ENCODE measurements at regions not wholly inside any gene's neighbourhood (a gene's known extent, or its start where the extent isn't known, plus 50 kb on each side); places are given as distances from the start of the nearest gene placed in this dataset.
"Not testable (repeated sequence)": the region's sequence is repeated elsewhere in the genome, so short reads cannot be mapped to it uniquely, and the experiment has no call there.

DNA sequence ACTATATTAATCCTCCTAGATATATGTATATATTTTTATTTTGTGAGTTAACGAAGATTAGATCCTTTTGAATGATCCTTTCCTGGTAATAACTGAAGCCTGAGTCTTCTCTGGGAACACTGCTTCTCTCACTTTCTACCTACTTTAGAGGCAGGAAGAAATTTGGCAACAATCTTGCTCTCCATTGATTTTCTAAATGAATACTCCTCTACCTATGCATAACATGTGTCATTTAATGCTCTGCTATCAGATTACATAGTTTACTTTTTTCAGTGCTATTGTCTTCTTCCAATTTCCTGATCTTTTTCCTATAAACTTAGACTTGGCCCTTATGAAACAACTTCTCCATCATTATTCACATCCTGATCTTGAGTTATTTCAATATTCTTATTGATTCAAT, 60.4 kb upstream of the PDHA2 start:
- no peak for DNase-seq

DNA sequence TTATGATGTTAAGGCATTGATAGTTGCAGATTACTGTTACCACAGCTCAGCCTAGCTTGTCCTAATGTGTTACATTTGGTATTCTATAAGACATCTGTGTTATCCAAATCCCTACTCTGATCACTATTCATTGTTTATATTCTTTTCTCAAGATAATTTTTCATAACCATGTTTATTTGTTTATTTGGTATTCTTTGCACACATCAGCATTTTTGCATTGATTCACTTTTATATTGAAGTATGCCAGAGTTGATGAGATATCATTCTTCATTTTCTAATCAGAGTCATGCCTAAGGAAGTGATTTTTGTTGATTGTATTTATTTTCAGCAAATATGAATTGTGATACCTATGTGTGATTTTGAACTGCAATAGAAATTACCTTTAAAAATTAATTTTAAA, 61.2 kb upstream of the PDHA2 start:
- DNase-seq, result no peak

DNA sequence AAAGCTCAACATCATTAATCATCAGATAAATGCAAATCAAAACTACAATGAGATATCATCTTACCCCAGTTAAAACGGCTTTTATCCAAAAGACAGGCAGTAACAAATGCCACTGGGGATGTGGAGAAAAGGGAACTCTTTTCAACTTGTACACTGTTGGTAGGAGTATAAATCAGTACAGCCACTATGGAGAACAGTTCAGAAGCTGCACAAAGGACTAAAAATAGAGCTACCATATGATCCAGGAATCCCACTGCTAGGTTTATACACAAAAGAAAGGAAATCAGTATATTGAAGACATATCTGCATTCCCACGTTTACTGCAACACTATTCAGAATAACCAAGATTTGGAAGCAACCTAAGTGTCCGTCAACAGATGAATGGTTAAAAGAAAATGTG, 69.3 kb upstream of the PDHA2 start:
- not testable (repeated sequence) for DNase-seq

DNA sequence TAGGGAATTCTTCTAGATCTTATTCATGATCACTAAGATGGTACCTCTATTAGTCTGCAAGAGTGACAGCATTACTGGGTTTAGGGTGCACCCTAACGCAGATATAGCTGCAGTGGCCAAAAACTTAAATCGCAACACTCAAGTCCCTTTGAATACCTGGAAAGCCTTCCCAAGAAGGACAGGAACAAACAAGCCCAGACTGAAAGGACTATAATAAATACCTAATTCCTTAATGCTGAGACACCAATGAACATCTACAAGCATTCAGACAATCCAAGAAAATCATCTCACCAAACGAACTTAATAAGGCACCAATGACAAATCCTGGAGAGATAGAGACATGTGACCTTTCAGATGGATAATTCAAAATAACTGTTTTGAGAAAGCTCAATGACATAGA, 74.9 kb upstream of the PDHA2 start:
- DNase-seq, result no peak

DNA sequence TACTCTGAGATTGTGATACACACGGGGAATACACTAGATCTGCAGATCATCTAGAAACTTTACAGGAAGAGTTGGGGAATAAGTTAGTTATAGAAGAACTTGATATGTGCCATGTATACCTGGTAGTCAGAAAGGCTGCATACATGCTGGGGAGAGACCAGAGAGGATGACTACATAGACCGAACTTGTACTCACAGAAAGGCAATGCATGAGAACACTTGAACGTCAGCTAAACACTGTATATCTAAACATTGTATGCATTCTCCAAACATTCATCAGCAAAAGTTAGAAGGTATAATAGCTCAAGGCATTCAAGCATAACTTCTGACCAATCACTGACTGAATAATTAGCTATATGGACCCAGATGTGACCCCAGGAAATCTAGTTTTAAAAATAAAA, 78.0 kb upstream of the PDHA2 start:
- no peak for DNase-seq

DNA sequence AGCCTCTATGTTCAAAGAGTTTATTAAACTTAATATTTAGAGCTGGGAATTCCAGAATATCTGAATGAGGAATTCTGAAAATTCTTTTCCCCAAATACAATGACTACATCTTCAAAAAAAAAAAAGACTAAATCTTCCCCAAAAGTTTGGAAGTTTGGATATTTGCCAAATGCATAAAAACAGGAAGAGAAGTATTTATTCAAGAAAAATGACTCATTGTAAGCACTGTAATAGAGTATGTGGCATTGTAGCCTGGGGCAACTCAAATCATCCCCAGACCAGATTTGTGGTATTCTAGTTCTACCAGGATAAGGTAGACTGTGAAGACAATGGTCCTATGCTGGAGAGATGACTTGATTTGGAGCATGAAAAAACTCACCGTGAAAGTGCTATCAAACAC, 78.5 kb upstream of the PDHA2 start:
- peak; percentile 71 for DNase-seq

DNA sequence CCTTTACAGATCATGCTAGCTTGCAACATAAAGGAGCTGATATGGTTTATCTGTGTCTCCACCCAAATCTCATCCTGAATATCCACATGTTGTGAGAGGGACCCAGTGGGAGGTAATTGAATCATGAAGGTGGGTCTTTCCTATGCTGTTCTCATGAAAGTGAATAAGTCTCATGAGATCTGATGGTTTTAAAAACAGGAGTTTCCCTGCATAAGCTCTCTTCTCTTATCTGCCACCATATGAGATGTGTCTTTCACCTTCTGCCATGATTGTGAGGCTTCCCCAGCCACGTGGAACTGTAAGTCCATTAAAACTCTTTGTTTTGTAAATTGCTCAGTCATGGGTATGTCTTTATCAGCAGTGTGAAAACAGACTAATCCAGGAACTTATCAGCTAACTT, 79.2 kb upstream of the PDHA2 start:
- not testable (repeated sequence) for DNase-seq

DNA sequence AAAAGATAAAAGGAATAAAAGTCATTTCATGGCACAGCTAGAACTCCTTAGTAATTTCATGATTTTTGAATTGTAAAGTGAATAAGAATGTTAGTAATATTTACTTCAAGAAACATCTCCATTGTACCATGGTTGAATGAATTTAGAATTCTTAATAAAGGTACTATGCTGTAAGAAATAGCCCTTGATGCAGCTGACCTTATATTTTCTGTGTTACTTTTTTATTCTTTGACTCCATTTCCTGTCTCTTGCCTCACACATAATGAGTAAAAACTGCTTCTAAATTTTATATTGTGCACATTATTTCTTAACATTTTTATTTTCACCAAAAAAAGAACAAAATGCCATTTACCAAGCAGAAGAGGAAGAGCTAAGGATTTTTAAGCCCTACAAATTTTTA, 81.9 kb upstream of the PDHA2 start:
- no peak for DNase-seq

DNA sequence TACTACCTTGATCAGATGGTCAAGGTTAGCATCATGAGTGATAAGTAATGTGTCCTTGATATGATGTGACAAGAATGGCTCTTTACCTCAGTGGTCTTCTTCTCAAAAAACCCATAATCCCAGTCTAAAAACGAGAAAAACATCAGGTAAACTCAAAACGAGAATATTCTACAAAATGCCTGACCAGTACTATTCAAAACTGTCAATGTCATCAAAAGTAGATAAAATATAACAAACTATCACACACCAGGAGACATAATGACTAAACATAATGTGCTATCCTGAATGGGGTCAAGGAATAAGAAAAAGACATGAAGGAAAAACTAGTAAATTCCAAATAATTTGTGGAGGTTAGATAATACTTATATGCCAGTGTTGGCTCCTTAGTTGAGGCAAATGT, 85.2 kb upstream of the PDHA2 start:
- DNase-seq, result no peak

DNA sequence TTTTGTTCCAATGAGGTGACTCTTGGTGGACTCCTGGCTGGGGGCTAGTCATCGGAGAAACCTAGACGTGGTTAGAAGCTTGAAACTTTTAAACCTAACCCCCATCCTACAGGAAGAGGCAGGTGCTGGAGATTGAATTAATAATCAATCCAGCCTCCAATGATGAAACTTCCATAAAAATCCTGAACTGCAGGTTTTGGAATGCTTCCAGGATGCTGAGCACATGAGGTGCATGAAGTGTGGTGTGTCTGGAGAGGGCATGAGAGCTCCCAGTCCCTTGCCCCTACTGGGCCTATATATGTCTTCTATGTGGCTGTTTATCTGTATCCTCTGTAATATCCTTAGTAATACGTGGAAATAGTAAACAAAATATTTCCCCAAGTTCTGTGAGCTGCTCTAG, 90.7 kb upstream of the PDHA2 start:
- DNase-seq, result no peak

DNA sequence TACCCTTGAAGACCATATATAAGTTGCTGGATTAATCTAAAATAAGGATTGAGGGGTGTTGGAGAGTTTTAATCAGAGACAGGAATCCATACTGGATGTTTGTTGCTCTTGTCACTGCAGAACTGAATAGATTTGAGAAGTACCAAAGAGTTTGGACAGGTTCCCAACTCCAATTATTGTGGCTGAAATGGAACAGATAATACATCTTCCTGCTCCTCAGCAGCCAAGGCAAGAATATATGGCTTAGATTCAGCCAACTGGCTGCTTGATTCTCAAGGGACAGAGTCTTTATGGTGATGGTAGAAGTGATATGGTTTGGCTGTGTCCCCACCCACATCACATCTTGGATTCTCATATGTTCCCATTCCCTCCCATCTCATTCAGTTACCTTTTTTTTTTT, 97.0 kb upstream of the PDHA2 start:
- DNase-seq, result no peak

DNA sequence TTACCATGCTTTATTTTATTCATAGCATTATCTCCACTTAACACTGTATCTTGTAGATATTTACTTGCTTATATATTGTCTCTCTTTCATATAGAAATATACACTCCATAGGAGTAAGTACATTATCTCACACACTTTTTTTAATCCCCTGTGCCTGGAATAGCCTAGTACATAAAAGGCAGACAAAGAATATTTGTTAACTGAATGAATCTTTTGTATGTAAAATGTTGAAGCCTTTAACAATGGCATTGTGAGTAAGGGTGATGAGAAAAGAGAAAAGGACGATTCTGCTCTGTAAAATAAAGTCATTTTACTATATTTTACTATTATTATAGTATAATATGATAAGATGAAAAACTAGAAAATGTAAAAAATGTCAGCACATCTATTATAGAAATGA, 97.7 kb upstream of the PDHA2 start:
- no peak for DNase-seq

DNA sequence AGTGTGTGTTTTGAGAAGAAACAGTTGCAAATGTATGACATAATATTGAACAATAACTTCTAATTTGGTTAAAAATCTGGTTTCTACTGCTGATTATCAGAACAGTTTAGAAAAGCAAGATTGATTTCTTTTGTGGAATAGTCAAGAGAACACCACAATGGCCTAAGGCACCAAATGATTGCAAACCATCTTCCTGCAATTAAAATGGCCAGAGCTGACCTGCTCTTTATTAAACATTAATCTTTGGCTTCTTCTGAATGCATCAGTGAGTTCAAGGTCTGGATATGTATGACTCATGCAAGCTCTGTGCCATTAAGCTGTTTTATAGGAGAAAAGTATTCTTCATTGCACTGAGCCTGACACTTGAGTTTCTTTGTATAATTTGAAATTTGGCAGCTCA, 107.8 kb upstream of the PDHA2 start:
- peak; percentile 75 for DNase-seq

DNA sequence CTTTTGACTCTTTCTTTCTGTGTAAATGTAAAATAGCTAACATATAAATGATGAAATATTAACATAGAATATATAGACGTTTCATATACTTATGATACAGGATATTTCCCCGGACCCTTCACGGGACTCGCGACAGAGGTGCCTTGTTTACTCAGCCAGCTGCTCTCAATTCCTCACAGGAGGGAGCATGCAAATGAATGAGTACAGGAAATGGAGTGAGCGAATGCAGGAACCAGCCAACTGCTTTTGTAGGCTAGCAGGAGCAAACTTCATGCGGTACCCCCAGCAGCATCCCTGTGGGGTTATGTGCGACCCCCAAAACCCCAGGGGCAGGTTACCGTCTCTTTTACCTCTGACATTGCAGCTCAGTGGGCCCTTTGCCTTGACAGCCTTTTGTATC, 110.3 kb upstream of the PDHA2 start:
- DNase-seq, result peak; percentile 53

DNA sequence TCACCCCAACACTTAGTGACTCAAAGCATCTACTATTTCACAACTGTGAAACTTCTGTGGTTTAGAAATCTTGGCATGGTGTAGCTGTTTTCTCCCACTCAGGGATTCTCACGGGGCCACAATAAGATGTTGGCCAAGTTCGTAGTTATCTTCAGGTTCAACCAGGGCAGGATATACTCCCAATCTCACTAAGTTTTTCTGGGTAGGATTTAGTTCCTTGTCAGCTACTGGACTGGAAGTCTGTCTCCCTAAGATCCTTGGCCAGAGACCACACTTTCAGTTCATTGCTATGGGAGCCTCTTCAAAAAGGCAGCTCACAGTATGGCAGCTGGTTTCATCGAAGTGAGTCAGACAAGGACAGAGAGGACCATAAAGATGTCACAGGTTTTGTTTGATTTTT, 111.7 kb upstream of the PDHA2 start:
- DNase-seq, result peak; percentile 62

DNA sequence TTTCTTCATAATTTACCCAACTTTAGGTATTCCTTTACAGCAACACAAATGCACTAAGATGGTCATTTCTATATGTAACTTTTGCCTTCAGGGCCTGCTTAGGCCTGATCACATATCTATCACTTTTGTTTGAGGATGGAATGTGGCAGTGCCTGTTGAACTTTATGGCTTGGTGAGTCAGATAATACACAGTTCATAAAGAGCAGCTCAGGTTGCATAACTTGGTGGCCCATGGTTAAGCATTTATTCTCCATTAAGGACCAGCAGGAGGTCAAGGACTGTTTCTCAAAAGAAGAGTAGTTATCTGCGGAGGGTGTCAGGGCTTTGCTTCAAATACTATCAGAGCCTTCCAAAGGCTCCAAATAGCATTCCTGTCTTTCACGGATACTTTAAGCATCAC, 124.1 kb upstream of the PDHA2 start:
- DNase-seq, result no peak

DNA sequence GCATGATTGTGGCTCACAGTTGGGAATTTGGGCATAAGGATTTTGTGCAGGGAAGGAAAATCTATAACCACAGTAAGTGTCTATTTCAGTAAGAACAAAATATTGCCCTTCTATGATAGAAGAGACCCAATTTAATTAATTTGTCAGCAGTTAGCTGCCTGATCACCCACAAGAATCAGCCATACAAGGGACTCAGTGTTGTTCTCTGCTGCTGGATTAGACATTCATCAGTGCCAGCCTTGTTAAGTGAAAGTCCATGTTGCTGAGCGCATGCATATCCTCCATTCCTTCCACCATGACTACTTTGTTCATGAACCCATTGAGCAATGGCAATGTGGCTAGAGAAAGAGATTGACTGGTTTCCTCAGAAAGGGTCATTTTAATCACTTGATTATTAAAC, 125.3 kb upstream of the PDHA2 start:
- no peak for DNase-seq

DNA sequence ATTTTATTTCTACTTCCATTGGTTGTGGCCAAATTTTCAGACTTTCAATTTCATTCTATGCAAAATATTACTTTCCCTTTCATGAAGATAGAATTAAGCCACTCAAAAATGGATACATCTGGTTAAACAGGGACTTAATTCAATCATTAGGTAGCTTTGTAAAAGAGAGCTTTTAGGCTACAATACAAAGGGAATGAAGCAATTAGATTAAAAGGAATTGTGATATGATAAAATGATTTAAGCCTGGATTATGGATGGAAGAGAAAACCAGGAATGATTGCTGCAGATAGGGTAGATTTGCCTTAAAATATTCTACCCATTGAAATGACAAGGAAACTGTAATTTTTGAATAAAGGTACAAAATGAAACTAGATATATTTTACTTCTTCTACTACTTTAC, 134.6 kb upstream of the PDHA2 start:
- no peak for DNase-seq

DNA sequence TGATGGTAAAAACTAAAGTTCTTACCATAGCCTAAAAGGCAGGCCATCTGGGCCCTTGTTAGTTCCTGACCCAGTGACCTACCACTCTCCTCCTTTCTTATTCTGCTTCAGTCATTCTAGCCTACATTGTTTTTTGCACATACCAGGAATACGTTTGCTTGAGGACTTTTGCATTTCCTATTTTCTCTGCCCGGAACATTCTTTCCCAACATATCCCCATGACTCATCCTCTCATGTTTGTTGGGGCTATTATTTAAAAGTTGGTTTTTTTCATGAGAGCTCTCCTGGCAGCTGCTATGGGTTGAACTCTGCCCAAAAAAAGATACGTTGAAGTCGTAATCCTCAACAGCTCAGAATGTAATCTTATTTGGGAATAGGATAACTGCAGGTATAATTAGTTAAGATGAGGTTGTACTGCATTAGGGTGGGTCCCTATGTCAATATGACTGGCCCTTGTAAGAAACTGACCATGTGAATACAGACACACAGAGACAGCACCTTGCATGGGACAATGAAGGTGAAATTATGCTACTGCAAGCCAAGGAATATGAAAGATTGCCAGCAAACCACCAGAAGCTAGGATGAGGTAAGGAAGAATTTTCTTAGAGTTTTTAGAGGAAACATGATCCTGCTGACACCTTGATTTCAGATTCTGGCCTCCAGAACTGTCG, 138.3 kb upstream of the PDHA2 start:
- peak; percentile 13 for DNase-seq

DNA sequence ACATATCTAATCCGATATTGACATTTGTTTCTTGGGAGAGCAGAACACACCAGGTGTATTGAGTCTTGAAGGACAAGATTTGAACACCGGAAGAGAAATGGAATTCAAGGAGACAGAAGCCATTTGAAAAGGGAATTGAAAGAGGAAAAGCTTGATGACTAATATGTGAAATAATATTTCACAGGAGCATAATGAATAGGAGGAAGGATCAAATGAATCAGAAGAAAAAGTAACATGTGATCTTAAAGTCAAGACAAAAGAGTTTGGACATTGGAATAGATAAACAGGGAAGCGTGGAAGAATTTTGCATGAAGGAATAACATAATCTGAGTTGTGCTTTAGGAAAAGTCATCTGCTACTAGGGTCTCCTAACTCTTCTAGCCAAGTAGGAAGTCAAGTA, 145.5 kb upstream of the PDHA2 start:
- no peak for DNase-seq

DNA sequence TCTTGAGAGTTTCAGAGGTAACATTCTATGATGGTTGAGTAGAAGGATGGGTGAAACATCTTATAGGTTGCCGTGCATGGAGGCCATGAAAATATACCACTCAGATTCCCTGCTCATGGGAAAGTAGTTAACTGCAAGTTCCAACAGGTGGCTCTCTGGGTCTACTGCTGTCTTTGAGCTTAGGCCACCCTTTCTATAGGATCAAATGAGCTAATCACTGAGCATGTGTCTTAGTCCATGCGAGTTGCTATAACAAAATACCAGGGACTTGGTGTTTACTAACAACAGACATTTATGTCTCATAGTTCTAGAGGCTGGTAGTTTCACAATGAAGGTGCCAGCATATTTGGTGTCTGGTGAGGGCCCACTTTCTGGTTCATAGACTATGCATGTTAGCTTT, 144.8 kb upstream of the UNC5C start:
- DNase-seq, result peak; percentile 67

DNA sequence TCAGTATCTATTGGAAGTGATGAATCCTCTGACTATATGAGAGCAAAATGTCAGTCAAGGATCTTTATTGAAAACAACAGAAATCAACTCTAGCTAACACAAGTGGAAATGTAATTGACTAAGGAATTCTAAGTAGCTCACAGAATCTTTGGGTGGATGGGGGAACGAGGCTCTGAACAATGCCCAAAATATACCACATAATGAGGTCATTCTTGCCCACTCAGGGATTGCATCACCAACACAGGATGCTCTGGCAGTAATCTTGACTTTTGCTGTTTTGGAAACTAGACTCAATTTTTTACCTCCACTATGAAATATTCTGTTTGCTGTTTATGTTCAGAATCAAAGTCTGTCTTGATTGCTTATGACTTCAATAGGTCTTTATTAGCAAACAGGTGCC, 127.4 kb upstream of the UNC5C start:
- DNase-seq, result no peak

DNA sequence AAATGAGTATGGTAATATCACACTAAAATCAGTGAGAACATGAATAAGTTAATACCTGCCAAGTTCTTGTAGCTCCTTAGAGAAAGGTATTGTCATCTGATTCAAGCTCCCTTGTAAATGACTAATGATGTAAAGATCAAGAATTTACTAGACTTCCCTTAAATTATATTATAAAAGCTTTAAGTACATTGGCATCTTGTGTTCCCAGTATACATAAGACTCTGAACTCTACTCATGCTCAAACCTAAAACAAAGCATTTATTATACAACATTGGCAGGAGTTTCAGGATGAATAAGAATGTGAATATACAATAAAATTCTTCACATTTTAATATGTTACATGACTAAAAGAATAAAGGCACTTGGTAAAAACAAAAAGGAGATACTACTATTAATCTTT, 126.8 kb upstream of the UNC5C start:
- DNase-seq, result no peak

DNA sequence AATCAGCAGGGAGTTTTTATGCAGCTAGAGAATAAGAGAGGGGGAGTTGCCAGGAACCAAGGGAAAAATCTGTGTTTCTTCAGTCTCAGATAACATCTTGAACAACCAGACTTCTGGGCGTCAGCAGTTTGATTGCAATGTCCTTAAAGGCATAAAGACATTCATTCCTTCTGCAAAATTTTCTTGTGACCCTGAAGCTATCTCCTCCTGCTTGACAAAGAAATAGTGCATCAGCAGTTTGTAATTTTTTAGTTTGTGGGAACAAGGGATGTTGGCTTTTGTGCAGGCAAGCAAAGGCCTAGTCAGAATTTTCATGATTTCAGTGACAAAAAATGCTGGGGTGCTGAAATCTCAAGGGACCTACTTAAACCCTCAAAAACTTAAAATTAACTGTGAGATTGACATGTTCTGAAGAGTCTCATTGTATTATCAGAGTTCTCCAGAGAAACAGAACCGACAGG, 125.8 kb upstream of the UNC5C start:
- no peak for DNase-seq

DNA sequence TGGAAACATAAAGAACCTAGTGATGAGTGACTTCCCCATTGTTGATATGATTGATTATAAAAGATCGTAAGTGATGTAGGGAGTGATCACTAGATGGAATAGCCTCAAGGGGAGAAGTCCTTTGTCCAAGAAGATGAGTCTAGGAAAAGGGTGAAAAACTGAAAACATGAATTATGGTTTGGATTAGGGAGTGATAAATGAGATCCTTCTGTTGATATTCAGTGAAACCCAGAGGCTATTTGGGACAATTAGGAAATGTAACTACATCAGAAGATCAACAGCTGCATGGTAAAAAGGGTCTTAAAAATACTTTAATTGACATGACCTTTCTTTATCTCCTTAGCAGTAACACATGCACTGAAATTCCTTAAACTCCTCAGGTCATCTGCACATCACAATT, 124.0 kb upstream of the UNC5C start:
- DNase-seq, result no peak

DNA sequence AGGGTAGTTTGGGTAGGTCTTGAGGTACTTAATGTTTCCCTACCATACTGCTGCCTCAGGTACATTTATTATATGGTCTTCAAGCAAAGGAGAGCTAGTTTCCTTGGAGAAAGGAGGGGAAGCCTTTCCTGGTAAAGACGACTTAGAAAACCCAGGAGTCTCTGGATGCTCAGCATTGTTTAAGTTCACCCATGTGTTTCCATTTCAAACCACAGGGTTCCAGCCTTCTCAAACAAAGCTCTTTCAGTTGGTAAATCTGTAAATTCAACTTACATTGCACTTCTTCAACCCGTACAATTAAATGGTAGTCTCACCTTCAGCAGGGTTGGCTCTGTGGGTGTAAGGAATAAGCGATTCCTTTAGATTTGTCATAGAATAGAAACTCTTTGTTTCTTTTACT, 111.9 kb upstream of the UNC5C start:
- DNase-seq, result no peak
